HG02943 (cell line): ENCODE measurements at regions not wholly inside any gene's neighbourhood (a gene's known extent, or its start where the extent isn't known, plus 50 kb on each side); places are given as distances from the start of the nearest gene placed in this dataset.
"Not testable (repeated sequence)": the region's sequence is repeated elsewhere in the genome, so short reads cannot be mapped to it uniquely, and the experiment has no call there.

Experiments
- ATAC-seq: cut with Tn5 transposase; IDR thresholded peaks from one replicate; pipeline ENCODE4 v1.9.1; 2021; ENCODE audit warnings: mild to moderate bottlenecking, low read depth, moderate library complexity; ENCODE audit not compliant: unreplicated experiment

DNA sequence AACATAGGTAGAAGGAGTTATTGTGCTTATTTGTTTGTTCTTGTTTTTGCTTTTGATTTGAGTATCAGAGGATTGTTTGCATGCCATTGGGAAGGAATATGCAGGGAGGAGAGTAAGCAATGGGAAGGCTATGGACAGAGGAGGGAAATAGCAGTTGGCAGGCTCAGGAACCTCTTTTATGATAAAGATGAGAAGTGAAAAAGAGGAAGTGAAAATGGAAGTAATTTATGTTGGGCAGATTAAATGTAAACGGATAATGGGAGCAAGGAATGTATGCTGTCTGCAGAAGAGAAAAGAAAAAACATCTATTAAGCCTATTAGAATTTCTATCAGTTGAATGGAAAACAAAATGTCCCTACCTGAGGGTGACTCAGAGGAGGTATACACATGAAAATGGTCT, 90.1 kb upstream of the NPSR1 start:
- no peak for ATAC-seq

DNA sequence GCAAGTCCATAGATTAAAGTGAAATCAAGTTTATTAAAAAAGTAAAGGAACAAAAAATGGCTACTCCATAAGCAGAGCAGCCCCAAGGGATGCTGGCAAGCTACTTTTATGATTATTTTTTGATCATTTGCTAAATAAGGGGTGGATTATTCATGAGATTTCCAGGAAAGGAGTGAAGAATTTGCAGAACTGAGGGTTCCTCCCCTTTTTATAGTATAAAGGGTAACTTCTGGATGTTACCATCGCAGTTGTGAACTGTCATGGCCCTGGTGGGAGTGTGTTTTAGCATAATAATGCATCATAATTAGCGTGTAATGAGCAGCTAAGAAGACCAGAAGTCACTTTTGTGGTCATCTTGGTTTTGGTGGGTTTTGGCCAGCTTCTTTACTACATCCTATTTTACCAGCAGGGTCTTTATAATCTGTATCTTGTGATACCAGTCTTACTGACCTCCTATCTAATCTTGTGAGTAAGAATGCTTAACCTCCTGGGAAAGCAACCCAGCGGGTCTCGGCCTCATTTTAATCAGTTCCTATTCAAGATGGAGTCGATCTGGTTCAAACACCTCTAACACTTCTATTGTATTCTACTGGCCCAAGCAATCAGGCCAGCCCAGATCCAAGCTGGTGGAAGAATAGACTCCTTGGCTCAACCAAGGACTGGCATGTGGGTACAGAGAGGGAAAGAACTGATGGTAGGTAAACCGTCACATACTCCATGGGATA, 87.9 kb upstream of the NPSR1 start:
- no peak for ATAC-seq

DNA sequence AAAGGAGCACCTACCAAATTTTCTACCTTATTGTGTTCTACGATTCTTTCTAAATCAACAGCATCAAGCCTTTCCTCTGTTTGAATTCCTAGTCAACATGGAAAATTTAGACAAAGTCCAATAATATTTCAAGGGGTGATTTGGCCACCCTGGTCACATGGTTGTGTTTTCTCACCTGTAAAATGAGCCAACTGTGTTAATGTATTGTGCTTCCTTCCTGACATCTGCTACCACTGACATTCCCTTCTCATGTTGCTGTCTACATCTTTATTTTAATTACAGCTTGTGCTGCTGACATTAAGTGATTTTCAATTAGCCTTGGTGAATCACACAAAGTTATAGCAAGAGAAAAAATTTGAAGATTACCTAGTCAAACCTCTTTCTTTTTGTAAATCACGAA, 83.0 kb upstream of the NPSR1 start:
- ATAC-seq: no peak

DNA sequence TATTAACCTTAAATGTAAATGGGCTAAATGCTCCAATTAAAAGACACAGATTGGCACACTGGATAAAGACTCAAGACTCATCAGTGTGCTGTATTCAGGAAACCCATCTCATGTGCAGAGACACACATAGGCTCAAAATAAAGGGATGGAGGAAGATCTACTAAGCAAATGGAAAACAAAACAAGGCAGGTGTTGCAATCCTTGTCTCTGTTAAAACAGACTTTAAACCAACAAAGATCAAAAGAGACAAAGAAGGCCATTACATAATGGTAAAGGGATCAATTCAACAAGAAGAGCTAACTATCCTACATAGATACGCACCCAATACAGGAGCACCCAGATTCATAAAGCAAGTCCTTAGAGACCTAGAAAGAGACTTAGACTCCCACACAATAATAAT, 80.1 kb upstream of the NPSR1 start:
- not testable (repeated sequence) for ATAC-seq

DNA sequence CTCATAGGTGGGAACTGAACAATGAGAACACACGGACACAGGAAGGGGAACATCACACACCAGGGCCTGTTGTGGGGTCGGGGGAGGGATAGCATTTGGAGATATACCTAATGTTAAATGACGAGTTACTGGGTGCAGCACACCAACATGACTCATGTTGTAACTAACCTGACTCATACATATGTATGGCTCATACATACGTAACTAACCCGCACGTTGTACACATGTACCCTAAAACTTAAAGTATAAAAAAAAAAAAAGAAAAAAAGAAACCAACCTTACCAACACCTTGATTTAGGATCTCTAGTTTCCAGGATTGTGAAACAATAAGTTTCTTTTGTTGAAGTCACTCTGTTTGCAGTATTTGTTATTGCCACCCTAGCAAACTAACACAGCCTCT, 76.3 kb upstream of the NPSR1 start:
- ATAC-seq: not testable (repeated sequence)

DNA sequence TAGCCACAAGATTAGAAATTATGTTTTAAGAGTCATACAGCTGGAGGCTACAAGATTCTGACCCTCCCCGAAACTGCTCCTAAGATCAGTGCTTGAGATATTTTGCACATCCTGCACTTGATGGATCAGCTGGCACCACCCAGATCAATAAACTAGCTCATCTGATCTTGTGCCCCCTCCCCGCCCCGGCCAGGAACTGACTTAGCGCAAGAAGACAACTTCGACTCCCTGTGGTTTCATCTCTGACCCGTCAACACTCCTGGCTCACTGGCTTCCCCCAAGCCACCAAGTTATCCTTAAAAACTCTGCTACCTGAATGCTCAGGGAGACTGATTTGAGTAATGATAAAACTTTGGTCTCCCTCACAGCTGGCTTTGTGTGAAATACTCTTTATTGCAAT, 73.5 kb upstream of the NPSR1 start:
- no peak for ATAC-seq

DNA sequence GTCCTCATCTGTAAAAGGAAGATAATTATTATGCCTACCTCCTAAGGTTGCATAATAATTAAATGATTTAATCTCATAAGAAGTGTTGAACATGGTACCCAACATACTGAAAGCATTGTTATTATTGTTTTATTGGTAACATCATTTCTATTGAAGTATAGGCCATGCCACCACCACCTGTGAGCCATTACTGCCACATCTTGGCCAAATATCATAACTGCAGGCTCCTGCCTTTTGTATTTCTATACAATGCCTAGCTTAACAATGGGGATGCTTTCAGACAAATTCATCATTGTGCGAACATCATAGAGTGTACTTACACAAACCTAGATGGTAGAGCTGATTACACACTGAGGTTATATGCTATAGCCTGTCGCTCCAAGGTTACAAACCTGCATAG, 61.1 kb upstream of the NPSR1 start:
- ATAC-seq: no peak

DNA sequence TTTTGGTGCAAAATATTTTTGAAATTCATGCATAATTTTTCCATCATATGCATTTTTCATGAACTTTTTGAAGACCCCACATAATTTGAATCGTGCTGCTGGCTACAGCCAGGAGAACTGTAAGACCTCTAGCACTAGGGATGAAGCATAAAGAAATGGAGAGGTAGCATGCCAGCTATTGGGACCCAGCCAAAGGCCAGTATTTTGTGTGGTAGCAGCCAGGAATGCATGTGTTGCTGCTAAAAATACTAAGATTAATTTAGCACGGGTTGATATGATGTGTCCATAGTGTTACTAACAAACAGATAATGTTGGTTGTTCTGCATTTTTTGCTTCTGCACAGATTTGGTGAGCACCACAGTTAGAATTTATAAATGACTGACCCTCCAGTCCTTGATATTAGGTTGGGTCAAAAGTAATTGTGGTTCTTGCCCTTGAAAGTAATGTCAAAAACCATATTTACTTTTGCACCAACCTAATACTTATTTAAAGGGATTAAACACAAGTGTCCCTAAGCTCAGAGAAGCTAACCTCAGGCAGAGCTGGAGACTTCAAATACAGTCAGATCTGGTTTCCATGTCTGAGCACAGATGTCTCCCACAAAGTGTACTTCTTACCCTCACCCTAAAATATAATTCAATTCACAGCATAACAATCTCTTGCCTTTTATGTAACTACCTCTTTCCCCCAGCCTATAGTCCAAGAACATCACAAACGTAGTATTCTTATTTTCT, 54.1 kb upstream of the NPSR1 start:
- ATAC-seq: no peak
